Spleen (tissue), 11 donors: ENCODE measurements at regions not wholly inside any gene's neighbourhood (a gene's known extent, or its start where the extent isn't known, plus 50 kb on each side); places are given as distances from the start of the nearest gene placed in this dataset.

ENCODE experiments used
- DNase-seq: peaks from one replicate; pipeline ENCODE4 v3.0.0-alpha.2; 2020
- H3K27ac ChIP-seq, 8 donors: fragments of 200-600 bp; sonication (generic) in 7 of 8; 1 replicate in 4 of 8; 2 replicates in 4 of 8; pipeline versions ENCODE4 v1.5.0 to v1.8.0; 2016 to 2021; ENCODE audit warnings: inconsistent platforms in 4 of 8, mild to moderate bottlenecking in 4 of 8, moderate library complexity in 1 of 8
- H3K27me3 ChIP-seq, 7 donors: fragments of 200-600 bp; sonication (generic) in 6 of 7; replicated peaks in 1 of 7; 1 replicate in 4 of 7; 2 replicates in 3 of 7; pipeline versions ENCODE4 v1.5.0 to v1.8.0; 2016 to 2021; ENCODE audit warnings: inconsistent platforms in 3 of 7, mild to moderate bottlenecking in 1 of 7
- H3K36me3 ChIP-seq, 6 donors: fragments of 200-600 bp; sonication (generic) in 5 of 6; 1 replicate in 4 of 6; 2 replicates in 2 of 6; pipeline versions ENCODE4 v1.5.0 to v1.8.0; 2016 to 2021; ENCODE audit warnings: inconsistent platforms in 2 of 6
- H3K4me1 ChIP-seq, 6 donors: fragments of 200-600 bp; sonication (generic) in 5 of 6; 1 replicate in 3 of 6; 2 replicates in 3 of 6; pipeline versions ENCODE4 v1.5.0 to v1.8.0; 2016 to 2021; ENCODE audit warnings: inconsistent platforms in 3 of 6
- H3K4me3 ChIP-seq, 8 donors: fragments of 200-600 bp; sonication (generic) in 7 of 8; 1 replicate in 4 of 8; 2 replicates in 4 of 8; pipeline versions ENCODE4 v1.5.0 to v1.8.0; 2016 to 2021; ENCODE audit warnings: inconsistent platforms in 4 of 8, mild to moderate bottlenecking in 4 of 8, moderate library complexity in 2 of 8
- H3K9me3 ChIP-seq, 8 donors: fragments of 200-600 bp; sonication (generic) in 7 of 8; 1 replicate in 4 of 8; 2 replicates in 4 of 8; pipeline versions ENCODE4 v1.5.0 to v1.8.0; 2016 to 2021; ENCODE audit warnings: inconsistent platforms in 4 of 8
- POLR2A ChIP-seq, 3 donors: fragments of 450-650 bp; IDR thresholded peaks; one replicate each; pipeline ENCODE4 v1.5.1; 2017; ENCODE audit warnings: antibody characterized with exemption in 3 of 3, mild to moderate bottlenecking in 1 of 3
- POLR2AphosphoS5 ChIP-seq, 3 donors: sonication (generic); formaldehyde crosslinking; IDR thresholded peaks; one replicate each; pipeline ENCODE4 v1.5.1; 2017; ENCODE audit warnings: antibody characterized with exemption in 3 of 3
- WGBS, 5 donors: extraction: QIAGEN DNeasy Blood & Tissue Kit in 3 of 5; methylation state at CpG; one replicate each; pipeline versions ENCODE4 v1.1.5 to v1.1.7; 2013 to 2018; 5-methylcytosine and 5-hydroxymethylcytosine counted together
- intact Hi-C: fragments of 100-400 bp; cut with DNase I; formaldehyde crosslinking; loops from one replicate; pipeline ENCODE4 v1.15.0; 2023; ENCODE audit warnings: low total_unique reads
- TF ChIP-seq, protein P1 (sequence below), 11 experiments: fragments of 200-600 bp in 7 of 11; fragments of 450-650 bp in 4 of 11; sonication (generic) in 4 of 11; IDR thresholded peaks in 8 of 11; conservative IDR thresholded peaks in 3 of 11; 1 replicate in 7 of 11; 2 replicates in 4 of 11; pipeline versions ENCODE4 v1.4.0 to v1.8.0; 2016 to 2021; ENCODE audit warnings: antibody characterized with exemption in 11 of 11, inconsistent platforms in 4 of 11, mild to moderate bottlenecking in 1 of 11
- donor health status: healthy with polysubstance abuse.
- donor health status: DM: no; HTN: no; CAD: no; lungs with moderate emphysema.
- donor health status: DM: no; HTN: no; CAD: no.
- donor health status: Bipolar disorder and iron deficiency.
- donor health status: healthy.
- donor health status: DM: no; HTN: no; CAD: no.
- donor health status: DM: yes; HTN: yes; CAD: no.

GRCh38 chr6:105573138-105573537 lies 170.3 kb upstream of the PREP start:
- H3K9me3 ChIP-seq, result no peaks in the 10 kb centered on the region
- H3K4me1 ChIP-seq, result no peaks in the 10 kb centered on the region
- H3K27ac ChIP-seq, result no peak overlapping the region
- H3K4me3 ChIP-seq, result no peak overlapping the region
- DNase-seq, result no peak
- TF ChIP-seq, protein P1, sequence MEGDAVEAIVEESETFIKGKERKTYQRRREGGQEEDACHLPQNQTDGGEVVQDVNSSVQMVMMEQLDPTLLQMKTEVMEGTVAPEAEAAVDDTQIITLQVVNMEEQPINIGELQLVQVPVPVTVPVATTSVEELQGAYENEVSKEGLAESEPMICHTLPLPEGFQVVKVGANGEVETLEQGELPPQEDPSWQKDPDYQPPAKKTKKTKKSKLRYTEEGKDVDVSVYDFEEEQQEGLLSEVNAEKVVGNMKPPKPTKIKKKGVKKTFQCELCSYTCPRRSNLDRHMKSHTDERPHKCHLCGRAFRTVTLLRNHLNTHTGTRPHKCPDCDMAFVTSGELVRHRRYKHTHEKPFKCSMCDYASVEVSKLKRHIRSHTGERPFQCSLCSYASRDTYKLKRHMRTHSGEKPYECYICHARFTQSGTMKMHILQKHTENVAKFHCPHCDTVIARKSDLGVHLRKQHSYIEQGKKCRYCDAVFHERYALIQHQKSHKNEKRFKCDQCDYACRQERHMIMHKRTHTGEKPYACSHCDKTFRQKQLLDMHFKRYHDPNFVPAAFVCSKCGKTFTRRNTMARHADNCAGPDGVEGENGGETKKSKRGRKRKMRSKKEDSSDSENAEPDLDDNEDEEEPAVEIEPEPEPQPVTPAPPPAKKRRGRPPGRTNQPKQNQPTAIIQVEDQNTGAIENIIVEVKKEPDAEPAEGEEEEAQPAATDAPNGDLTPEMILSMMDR (IDR thresholded peaks at IDR 0.05 in 8 of 11, conservative IDR thresholded peaks at IDR 0.05 in 3 of 11), result no peak
- TF ChIP-seq POLR2AphosphoS5 (IDR thresholded peaks at IDR 0.05) (no peak), POLR2A (IDR thresholded peaks at IDR 0.05) (no peak)
- H3K36me3 ChIP-seq, result no peaks in the 10 kb centered on the region
- WGBS, 5 donors, result 74 to 85% (median 81%) methylated on average over 2 of the region's 2 CpGs
- H3K27me3 ChIP-seq, result no peaks in the 10 kb centered on the region
- intact Hi-C loops, result no loop called here

DNA sequence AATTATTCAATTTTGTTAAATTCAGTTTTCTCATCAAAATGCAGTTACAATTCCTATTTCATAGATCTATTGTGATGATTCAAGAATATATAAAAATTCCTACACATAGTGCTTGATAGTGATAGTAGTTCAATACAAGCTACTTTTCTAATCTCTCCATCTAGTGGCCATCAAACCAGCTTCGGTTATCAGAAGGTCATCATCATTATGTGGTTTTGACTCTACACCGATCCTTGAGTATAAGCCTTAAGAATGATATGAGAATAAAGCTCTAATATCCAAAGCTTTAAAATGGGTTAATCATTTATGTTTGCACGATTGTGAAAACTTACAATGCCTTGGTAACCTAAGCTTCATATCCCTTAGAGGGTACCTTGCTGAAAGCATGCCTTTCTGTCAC lies 167.5 kb upstream of the PREP start:
- H3K4me1 ChIP-seq, result no peaks in the 10 kb centered on the region
- H3K27me3 ChIP-seq, result no peaks in the 10 kb centered on the region
- intact Hi-C loops, result no loop called here
- no peak overlapping the region for H3K4me3 ChIP-seq
- TF ChIP-seq, protein P1 (IDR thresholded peaks at IDR 0.05 in 8 of 11, conservative IDR thresholded peaks at IDR 0.05 in 3 of 11), result no peak
- no peak for TF ChIP-seq POLR2A (IDR thresholded peaks at IDR 0.05)
- no peak for TF ChIP-seq POLR2AphosphoS5 (IDR thresholded peaks at IDR 0.05)
- H3K36me3 ChIP-seq, result no peaks in the 10 kb centered on the region
- DNase-seq, result no peak
- H3K27ac ChIP-seq, result no peak overlapping the region
- H3K9me3 ChIP-seq, result no peaks in the 10 kb centered on the region
- whole genome bisulfite sequencing, 5 donors, result 84 to 87% (median 86%) methylated on average over 3 of the region's 3 CpGs

- H3K4me3 ChIP-seq, result no peak overlapping the region
- 71 to 91% (median 78%) methylated on average over 2 of the region's 2 CpGs for WGBS, 5 donors
- H3K36me3 ChIP-seq, result no peaks in the 10 kb centered on the region
- intact Hi-C loops, result no loop called here
- no peaks in the 10 kb centered on the region for H3K9me3 ChIP-seq
- no peak for DNase-seq
- no peaks in the 10 kb centered on the region for H3K4me1 ChIP-seq
- no peak overlapping the region for H3K27ac ChIP-seq
- TF ChIP-seq, protein P1 (IDR thresholded peaks at IDR 0.05 in 8 of 11, conservative IDR thresholded peaks at IDR 0.05 in 3 of 11), result no peak
- no peaks in the 10 kb centered on the region for H3K27me3 ChIP-seq
These were observed 166.8 kb upstream of the PREP start for GRCh38 chr6:105569706-105570105.

DNA sequence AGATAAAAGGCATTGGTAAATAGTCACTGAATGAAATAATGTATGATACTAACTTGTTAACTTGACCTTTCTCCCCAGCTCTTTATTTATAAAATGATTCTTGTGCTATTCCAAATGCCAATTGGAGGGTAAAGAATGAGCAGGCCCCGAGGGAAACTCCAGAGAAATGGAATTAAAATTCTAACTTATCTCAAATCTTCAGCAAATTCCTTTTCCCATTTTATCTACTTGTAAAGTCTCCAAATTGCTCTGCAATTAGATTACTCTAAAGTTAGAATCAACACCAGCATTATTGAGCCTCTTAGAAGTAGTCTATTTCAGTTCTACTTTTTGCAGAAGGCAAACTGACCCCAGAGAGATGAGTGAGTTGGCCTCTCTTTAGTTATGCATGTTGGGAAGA lies 165.9 kb upstream of the PREP start:
- TF ChIP-seq POLR2AphosphoS5 (IDR thresholded peaks at IDR 0.05) (no peak), POLR2A (IDR thresholded peaks at IDR 0.05) (no peak)
- TF ChIP-seq, protein P1 (IDR thresholded peaks at IDR 0.05 in 8 of 11, conservative IDR thresholded peaks at IDR 0.05 in 3 of 11), result no peak
- Histone ChIP-seq H3K4me1 (no peaks in the 10 kb centered on the region), H3K27ac (no peak overlapping the region), H3K36me3 (no peaks in the 10 kb centered on the region), H3K9me3 (no peaks in the 10 kb centered on the region), H3K4me3 (no peak overlapping the region), H3K27me3 (no peaks in the 10 kb centered on the region)
- intact Hi-C loops, result no loop called here
- WGBS, 5 donors, result 48 to 77% (median 71%) methylated on average over 1 of the region's 1 CpG
- DNase-seq, result no peak
